ENCODE measurements at regions not wholly inside any gene's neighbourhood (a gene's known extent, or its start where the extent isn't known, plus 50 kb on each side); places are given as distances from the start of the nearest gene placed in this dataset.

GRCh38 chr13:61838568-61838967 lies 422.9 kb upstream of the PCDH20 start:
- no peak overlapping the region for H3K9ac ChIP-seq (ENCODE audit: low read depth in 1 of 2, low read length in 2 of 2)
- WGBS, result 55% methylated on average over 2 of the region's 2 CpGs
- no peak overlapping the region for H3K4me3 ChIP-seq (ENCODE audit: low read depth in 1 of 3, low read length in 3 of 3)
- H3K27ac ChIP-seq (ENCODE audit: low read depth in 1 of 2, low read length in 2 of 2), result no peak overlapping the region
- H3K36me3 ChIP-seq (ENCODE audit: control insufficient read depth in 4 of 4, insufficient read depth in 3 of 4, low read depth in 1 of 4, low read length in 3 of 4), result no peaks in the 10 kb centered on the region
- H3K4me1 ChIP-seq (ENCODE audit: control insufficient read depth in 4 of 4, insufficient read depth in 4 of 4, low read length in 3 of 4), result no peaks in the 10 kb centered on the region
- DNase-seq (ENCODE audit: low spot score), result no peak
- H3K27me3 ChIP-seq (ENCODE audit: control insufficient read depth in 4 of 4, insufficient read depth in 4 of 4, low read length in 3 of 4), result no peaks in the 10 kb centered on the region
- H3K9me3 ChIP-seq (ENCODE audit: control insufficient read depth in 4 of 4, low read length in 3 of 4), result no peaks in the 10 kb centered on the region
- TF ChIP-seq, protein P1, sequence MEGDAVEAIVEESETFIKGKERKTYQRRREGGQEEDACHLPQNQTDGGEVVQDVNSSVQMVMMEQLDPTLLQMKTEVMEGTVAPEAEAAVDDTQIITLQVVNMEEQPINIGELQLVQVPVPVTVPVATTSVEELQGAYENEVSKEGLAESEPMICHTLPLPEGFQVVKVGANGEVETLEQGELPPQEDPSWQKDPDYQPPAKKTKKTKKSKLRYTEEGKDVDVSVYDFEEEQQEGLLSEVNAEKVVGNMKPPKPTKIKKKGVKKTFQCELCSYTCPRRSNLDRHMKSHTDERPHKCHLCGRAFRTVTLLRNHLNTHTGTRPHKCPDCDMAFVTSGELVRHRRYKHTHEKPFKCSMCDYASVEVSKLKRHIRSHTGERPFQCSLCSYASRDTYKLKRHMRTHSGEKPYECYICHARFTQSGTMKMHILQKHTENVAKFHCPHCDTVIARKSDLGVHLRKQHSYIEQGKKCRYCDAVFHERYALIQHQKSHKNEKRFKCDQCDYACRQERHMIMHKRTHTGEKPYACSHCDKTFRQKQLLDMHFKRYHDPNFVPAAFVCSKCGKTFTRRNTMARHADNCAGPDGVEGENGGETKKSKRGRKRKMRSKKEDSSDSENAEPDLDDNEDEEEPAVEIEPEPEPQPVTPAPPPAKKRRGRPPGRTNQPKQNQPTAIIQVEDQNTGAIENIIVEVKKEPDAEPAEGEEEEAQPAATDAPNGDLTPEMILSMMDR (IDR thresholded peaks at IDR 0.05; ENCODE audit: low read depth, low read length, missing input control), result no peak

- H3K4me1 ChIP-seq (ENCODE audit: control insufficient read depth in 4 of 4, insufficient read depth in 4 of 4, low read length in 3 of 4), result no peaks in the 10 kb centered on the region
- no peak overlapping the region for H3K4me3 ChIP-seq (ENCODE audit: low read depth in 1 of 3, low read length in 3 of 3)
- DNase-seq (ENCODE audit: low spot score), result no peak
- no peaks in the 10 kb centered on the region for H3K27me3 ChIP-seq (ENCODE audit: control insufficient read depth in 4 of 4, insufficient read depth in 4 of 4, low read length in 3 of 4)
- no peak overlapping the region for H3K27ac ChIP-seq (ENCODE audit: low read depth in 1 of 2, low read length in 2 of 2)
- TF ChIP-seq JUND (IDR thresholded peaks at IDR 0.05) (no peak), FOXA1 (IDR thresholded peaks at IDR 0.05) (no peak), HNF4A (conservative IDR thresholded peaks at IDR 0.05) (no peak), YY1 (IDR thresholded peaks at IDR 0.05) (no peak), GABPA (IDR thresholded peaks at IDR 0.05 in 1 of 2, conservative IDR thresholded peaks at IDR 0.05 in 1 of 2) (no peak), EGR1 (IDR thresholded peaks at IDR 0.05; ENCODE audit: low read depth in 2 of 2) (no peak)
- TF ChIP-seq, protein P1 (IDR thresholded peaks at IDR 0.05; ENCODE audit: low read depth, low read length, missing input control), result no peak
- TF ChIP-seq, protein P2, sequence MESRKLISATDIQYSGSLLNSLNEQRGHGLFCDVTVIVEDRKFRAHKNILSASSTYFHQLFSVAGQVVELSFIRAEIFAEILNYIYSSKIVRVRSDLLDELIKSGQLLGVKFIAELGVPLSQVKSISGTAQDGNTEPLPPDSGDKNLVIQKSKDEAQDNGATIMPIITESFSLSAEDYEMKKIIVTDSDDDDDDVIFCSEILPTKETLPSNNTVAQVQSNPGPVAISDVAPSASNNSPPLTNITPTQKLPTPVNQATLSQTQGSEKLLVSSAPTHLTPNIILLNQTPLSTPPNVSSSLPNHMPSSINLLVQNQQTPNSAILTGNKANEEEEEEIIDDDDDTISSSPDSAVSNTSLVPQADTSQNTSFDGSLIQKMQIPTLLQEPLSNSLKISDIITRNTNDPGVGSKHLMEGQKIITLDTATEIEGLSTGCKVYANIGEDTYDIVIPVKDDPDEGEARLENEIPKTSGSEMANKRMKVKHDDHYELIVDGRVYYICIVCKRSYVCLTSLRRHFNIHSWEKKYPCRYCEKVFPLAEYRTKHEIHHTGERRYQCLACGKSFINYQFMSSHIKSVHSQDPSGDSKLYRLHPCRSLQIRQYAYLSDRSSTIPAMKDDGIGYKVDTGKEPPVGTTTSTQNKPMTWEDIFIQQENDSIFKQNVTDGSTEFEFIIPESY (IDR thresholded peaks at IDR 0.05), result no peak
- H3K36me3 ChIP-seq (ENCODE audit: control insufficient read depth in 4 of 4, insufficient read depth in 3 of 4, low read depth in 1 of 4, low read length in 3 of 4), result no peaks in the 10 kb centered on the region
- WGBS, result 74% methylated on average over 3 of the region's 3 CpGs
- H3K9me3 ChIP-seq (ENCODE audit: control insufficient read depth in 4 of 4, low read length in 3 of 4), result peaks cover 0 to 8% (median 0%) of the 10 kb centered on the region in 4 donors
- no peak overlapping the region for H3K9ac ChIP-seq (ENCODE audit: low read depth in 1 of 2, low read length in 2 of 2)
These were observed 417.6 kb upstream of the PCDH20 start for GRCh38 chr13:61833228-61833627.

- no peak overlapping the region for H3K4me3 ChIP-seq (ENCODE audit: low read depth in 1 of 3, low read length in 3 of 3)
- H3K4me1 ChIP-seq (ENCODE audit: control insufficient read depth in 4 of 4, insufficient read depth in 4 of 4, low read length in 3 of 4), result no peaks in the 10 kb centered on the region
- DNase-seq (ENCODE audit: low spot score), result no peak
- H3K27me3 ChIP-seq (ENCODE audit: control insufficient read depth in 4 of 4, insufficient read depth in 4 of 4, low read length in 3 of 4), result no peaks in the 10 kb centered on the region
- no peak overlapping the region for H3K9ac ChIP-seq (ENCODE audit: low read depth in 1 of 2, low read length in 2 of 2)
- H3K27ac ChIP-seq (ENCODE audit: low read depth in 1 of 2, low read length in 2 of 2), result no peak overlapping the region
- H3K9me3 ChIP-seq (ENCODE audit: control insufficient read depth in 4 of 4, low read length in 3 of 4), result peaks cover 0 to 8% (median 0%) of the 10 kb centered on the region in 4 donors
- 36% methylated on average over 2 of the region's 2 CpGs for WGBS
- no peaks in the 10 kb centered on the region for H3K36me3 ChIP-seq (ENCODE audit: control insufficient read depth in 4 of 4, insufficient read depth in 3 of 4, low read depth in 1 of 4, low read length in 3 of 4)
- TF ChIP-seq TAF1 (conservative IDR thresholded peaks at IDR 0.05), result no peak
- TF ChIP-seq JUND (IDR thresholded peaks at IDR 0.05), result no peak
- TF ChIP-seq RXRA (IDR thresholded peaks at IDR 0.05), result no peak
- no peak for TF ChIP-seq YY1 (IDR thresholded peaks at IDR 0.05)
- TF ChIP-seq GABPA (IDR thresholded peaks at IDR 0.05 in 1 of 2, conservative IDR thresholded peaks at IDR 0.05 in 1 of 2), result no peak
- TF ChIP-seq, protein P2 (IDR thresholded peaks at IDR 0.05), result no peak
- TF ChIP-seq, protein P3, sequence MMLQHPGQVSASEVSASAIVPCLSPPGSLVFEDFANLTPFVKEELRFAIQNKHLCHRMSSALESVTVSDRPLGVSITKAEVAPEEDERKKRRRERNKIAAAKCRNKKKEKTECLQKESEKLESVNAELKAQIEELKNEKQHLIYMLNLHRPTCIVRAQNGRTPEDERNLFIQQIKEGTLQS (IDR thresholded peaks at IDR 0.05), result no peak
- TF ChIP-seq, protein P1 (IDR thresholded peaks at IDR 0.05; ENCODE audit: low read depth, low read length, missing input control), result no peak
- TF ChIP-seq MAX (IDR thresholded peaks at IDR 0.05), result no peak
- no peak for TF ChIP-seq SP1 (IDR thresholded peaks at IDR 0.05)
These were observed 415.4 kb upstream of the PCDH20 start for GRCh38 chr13:61831026-61831425.

Data from liver (tissue), 8 donors.